NCI-H2081 treated with DMSO at 0.1 percent for 48 hours (cell line): ENCODE measurements at regions not wholly inside any gene's neighbourhood (a gene's known extent, or its start where the extent isn't known, plus 50 kb on each side); places are given as distances from the start of the nearest gene placed in this dataset.

ENCODE experiments used
- DNase-seq: peaks from one replicate; lab custom pipeline; 2025; lab: John Stamatoyannopoulos, UW

- no peak for DNase-seq
Observed at GRCh38 chr13:58773280-58773859, 1141.8 kb downstream of the PCDH17 start.

- no peak for DNase-seq
Observed at GRCh38 chr13:58782736-58783135, 1151.2 kb downstream of the PCDH17 start.

GRCh38 chr13:58792854-58793253, 1161.3 kb downstream of the PCDH17 start:
- no peak for DNase-seq

GRCh38 chr13:58795715-58796114, 1164.2 kb downstream of the PCDH17 start:
- DNase-seq: no peak

GRCh38 chr13:58804832-58805231, 1173.3 kb downstream of the PCDH17 start:
- no peak for DNase-seq

- no peak for DNase-seq
Observed at GRCh38 chr13:58806401-58806800, 1174.9 kb downstream of the PCDH17 start.

- DNase-seq: no peak
Observed at GRCh38 chr13:58823701-58824100, 1192.2 kb downstream of the PCDH17 start.

GRCh38 chr13:58827904-58828303, 1196.4 kb downstream of the PCDH17 start:
- no peak for DNase-seq

- DNase-seq: no peak
Observed at GRCh38 chr13:58830841-58831240, 1199.3 kb downstream of the PCDH17 start.

- DNase-seq: no peak
Observed at GRCh38 chr13:58838615-58839014, 1207.1 kb downstream of the PCDH17 start.

GRCh38 chr13:58843071-58843470, 1211.5 kb downstream of the PCDH17 start:
- DNase-seq: no peak

- no peak for DNase-seq
Observed at GRCh38 chr13:58843567-58843966, 1212.0 kb downstream of the PCDH17 start.

- DNase-seq: no peak
Observed at GRCh38 chr13:58850161-58850560, 1218.6 kb downstream of the PCDH17 start.

GRCh38 chr13:58852076-58852475, 1220.5 kb downstream of the PCDH17 start:
- DNase-seq: no peak

- no peak for DNase-seq
Observed at GRCh38 chr13:58855283-58855682, 1223.7 kb downstream of the PCDH17 start.

GRCh38 chr13:58858870-58859371, 1227.4 kb downstream of the PCDH17 start:
- DNase-seq: no peak

- DNase-seq: no peak
Observed at GRCh38 chr13:58865286-58865685, 1233.7 kb downstream of the PCDH17 start.

GRCh38 chr13:58869566-58869965, 1238.0 kb downstream of the PCDH17 start:
- no peak for DNase-seq

- no peak for DNase-seq
Observed at GRCh38 chr13:58876473-58876872, 1244.9 kb downstream of the PCDH17 start.

GRCh38 chr13:58879114-58879513, 1247.6 kb downstream of the PCDH17 start:
- DNase-seq: no peak

GRCh38 chr13:58882516-58882915, 1251.0 kb downstream of the PCDH17 start:
- DNase-seq: no peak

- DNase-seq: no peak
Observed at GRCh38 chr13:58883405-58883804, 1251.9 kb downstream of the PCDH17 start.

GRCh38 chr13:58884353-58885209, 1253.0 kb downstream of the PCDH17 start:
- no peak for DNase-seq
